ENCODE measurements at regions not wholly inside any gene's neighbourhood (a gene's known extent, or its start where the extent isn't known, plus 50 kb on each side); places are given as distances from the start of the nearest gene placed in this dataset.
A peak's percentile ranks its signal among the peaks of the same experiment; 100 is the strongest.

- CTCF ChIA-PET, result no interaction called here
- Histone ChIP-seq H3K4me1 (ENCODE audit: insufficient read depth, low read length) (no peaks in the 10 kb centered on the region), H3K4me3 (ENCODE audit: low read length) (no peak overlapping the region), H3K27ac (ENCODE audit: low read depth, low read length) (no peak overlapping the region), H3K36me3 (ENCODE audit: insufficient read depth, low read length) (no peaks in the 10 kb centered on the region), H3K9me3 (ENCODE audit: low read length) (no peaks in the 10 kb centered on the region), H3K27me3 (ENCODE audit: insufficient read depth, low read length, poor library complexity, severe bottlenecking) (no peaks in the 10 kb centered on the region)
- no peak overlapping the region for H3K4me3 Mint-ChIP-seq
- H3K4me1 Mint-ChIP-seq, result no peaks in the 10 kb centered on the region
- H3K27me3 Mint-ChIP-seq, result no peaks in the 10 kb centered on the region
- DNase-seq, result no peak
- H3K9me3 Mint-ChIP-seq, result peaks cover 0 to 20% (median 2%) of the 10 kb centered on the region in 5 donors
- no peak overlapping the region for H3K27ac Mint-ChIP-seq
- H3K36me3 Mint-ChIP-seq, result no peaks in the 10 kb centered on the region
- POLR2A ChIA-PET, result no interaction called here
Observed at GRCh38 chr1:102726417-102726816, 381.9 kb downstream of the COL11A1 start.

- no peak overlapping the region for H3K4me3 Mint-ChIP-seq
- CTCF ChIA-PET, result no interaction called here
Observed at GRCh38 chr1:102724741-102725140, 383.6 kb downstream of the COL11A1 start.

GRCh38 chr1:102715150-102715549, 393.2 kb downstream of the COL11A1 start:
- Mint-ChIP-seq H3K4me3 (no peak overlapping the region), H3K4me1 (no peaks in the 10 kb centered on the region), H3K27me3 (no peaks in the 10 kb centered on the region), H3K36me3 (no peaks in the 10 kb centered on the region), H3K9me3 (peaks cover 0 to 12% (median 2%) of the 10 kb centered on the region in 5 donors), H3K27ac (no peak overlapping the region)
- POLR2A ChIA-PET, result no interaction called here
- Histone ChIP-seq H3K27ac (ENCODE audit: low read depth, low read length) (no peak overlapping the region), H3K27me3 (ENCODE audit: insufficient read depth, low read length, poor library complexity, severe bottlenecking) (no peaks in the 10 kb centered on the region), H3K9me3 (ENCODE audit: low read length) (no peaks in the 10 kb centered on the region), H3K4me1 (ENCODE audit: insufficient read depth, low read length) (no peaks in the 10 kb centered on the region), H3K4me3 (ENCODE audit: low read length) (no peak overlapping the region), H3K36me3 (ENCODE audit: insufficient read depth, low read length) (no peaks in the 10 kb centered on the region)
- CTCF ChIA-PET, result no interaction called here
- no peak for DNase-seq

More at GRCh38 chr1:102724741-102725140, 383.6 kb downstream of the COL11A1 start:
- H3K27me3 Mint-ChIP-seq, result no peaks in the 10 kb centered on the region
- Histone ChIP-seq H3K27me3 (ENCODE audit: insufficient read depth, low read length, poor library complexity, severe bottlenecking) (no peaks in the 10 kb centered on the region), H3K36me3 (ENCODE audit: insufficient read depth, low read length) (no peaks in the 10 kb centered on the region), H3K27ac (ENCODE audit: low read depth, low read length) (no peak overlapping the region), H3K4me1 (ENCODE audit: insufficient read depth, low read length) (no peaks in the 10 kb centered on the region), H3K4me3 (ENCODE audit: low read length) (no peak overlapping the region), H3K9me3 (ENCODE audit: low read length) (no peaks in the 10 kb centered on the region)
- POLR2A ChIA-PET, result no interaction called here
- H3K36me3 Mint-ChIP-seq, result no peaks in the 10 kb centered on the region
- no peak for DNase-seq
- H3K9me3 Mint-ChIP-seq, result peaks cover 0 to 20% (median 4%) of the 10 kb centered on the region in 5 donors
- no peak overlapping the region for H3K27ac Mint-ChIP-seq
- H3K4me1 Mint-ChIP-seq, result no peaks in the 10 kb centered on the region

GRCh38 chr1:102699524-102699923, 408.8 kb downstream of the COL11A1 start:
- ChIA-PET CTCF (no interaction called here), POLR2A (no interaction called here)
- peaks cover 0 to 13% (median 3%) of the 10 kb centered on the region in 5 donors for H3K9me3 Mint-ChIP-seq
- no peak overlapping the region for H3K27ac Mint-ChIP-seq
- no peaks in the 10 kb centered on the region for H3K9me3 ChIP-seq (ENCODE audit: low read length)
- no peak overlapping the region for H3K27ac ChIP-seq (ENCODE audit: low read depth, low read length)
- H3K4me1 ChIP-seq (ENCODE audit: insufficient read depth, low read length), result no peaks in the 10 kb centered on the region
- no peaks in the 10 kb centered on the region for H3K27me3 Mint-ChIP-seq
- H3K27me3 ChIP-seq (ENCODE audit: insufficient read depth, low read length, poor library complexity, severe bottlenecking), result no peaks in the 10 kb centered on the region
- no peak overlapping the region for H3K4me3 Mint-ChIP-seq
- no peaks in the 10 kb centered on the region for H3K36me3 ChIP-seq (ENCODE audit: insufficient read depth, low read length)
- no peak for DNase-seq
- H3K36me3 Mint-ChIP-seq, result no peaks in the 10 kb centered on the region
- H3K4me3 ChIP-seq (ENCODE audit: low read length), result no peak overlapping the region
- no peaks in the 10 kb centered on the region for H3K4me1 Mint-ChIP-seq

GRCh38 chr1:102693345-102693744, 415.0 kb downstream of the COL11A1 start:
- Histone ChIP-seq H3K27ac (ENCODE audit: low read depth, low read length) (no peak overlapping the region), H3K36me3 (ENCODE audit: insufficient read depth, low read length) (no peaks in the 10 kb centered on the region), H3K4me1 (ENCODE audit: insufficient read depth, low read length) (no peaks in the 10 kb centered on the region), H3K9me3 (ENCODE audit: low read length) (no peaks in the 10 kb centered on the region), H3K4me3 (ENCODE audit: low read length) (no peak overlapping the region), H3K27me3 (ENCODE audit: insufficient read depth, low read length, poor library complexity, severe bottlenecking) (no peaks in the 10 kb centered on the region)
- DNase-seq, result no peak
- ChIA-PET POLR2A (no interaction called here), CTCF (no interaction called here)
- H3K27me3 Mint-ChIP-seq, result no peaks in the 10 kb centered on the region
- peaks cover 0 to 7% (median 0%) of the 10 kb centered on the region in 5 donors for H3K9me3 Mint-ChIP-seq
- H3K36me3 Mint-ChIP-seq, result no peaks in the 10 kb centered on the region
- no peak overlapping the region for H3K27ac Mint-ChIP-seq
- H3K4me1 Mint-ChIP-seq, result no peaks in the 10 kb centered on the region
- H3K4me3 Mint-ChIP-seq, result no peak overlapping the region

GRCh38 chr1:102691592-102692090, 416.7 kb downstream of the COL11A1 start:
- DNase-seq, result no peak
- H3K9me3 Mint-ChIP-seq, result peaks cover 0 to 6% (median 4%) of the 10 kb centered on the region in 5 donors
- H3K27me3 Mint-ChIP-seq, result no peaks in the 10 kb centered on the region
- Histone ChIP-seq H3K27ac (ENCODE audit: low read depth, low read length) (no peak overlapping the region), H3K27me3 (ENCODE audit: insufficient read depth, low read length, poor library complexity, severe bottlenecking) (no peaks in the 10 kb centered on the region), H3K36me3 (ENCODE audit: insufficient read depth, low read length) (no peaks in the 10 kb centered on the region), H3K9me3 (ENCODE audit: low read length) (no peaks in the 10 kb centered on the region), H3K4me1 (ENCODE audit: insufficient read depth, low read length) (no peaks in the 10 kb centered on the region), H3K4me3 (ENCODE audit: low read length) (no peak overlapping the region)
- CTCF ChIA-PET, result no interaction called here
- no peak overlapping the region for H3K4me3 Mint-ChIP-seq
- no peaks in the 10 kb centered on the region for H3K36me3 Mint-ChIP-seq
- POLR2A ChIA-PET, result no interaction called here
- H3K4me1 Mint-ChIP-seq, result no peaks in the 10 kb centered on the region
- no peak overlapping the region for H3K27ac Mint-ChIP-seq

- Mint-ChIP-seq H3K4me1 (no peaks in the 10 kb centered on the region), H3K36me3 (no peaks in the 10 kb centered on the region), H3K9me3 (peaks cover 0 to 22% (median 3%) of the 10 kb centered on the region in 5 donors), H3K27me3 (no peaks in the 10 kb centered on the region), H3K27ac (peak overlapping the region in 1 of 8 donors; percentile 83), H3K4me3 (no peak overlapping the region)
- Histone ChIP-seq H3K4me3 (ENCODE audit: low read length) (no peak overlapping the region), H3K36me3 (ENCODE audit: insufficient read depth, low read length) (no peaks in the 10 kb centered on the region), H3K9me3 (ENCODE audit: low read length) (no peaks in the 10 kb centered on the region), H3K4me1 (ENCODE audit: insufficient read depth, low read length) (no peaks in the 10 kb centered on the region), H3K27ac (ENCODE audit: low read depth, low read length) (no peak overlapping the region), H3K27me3 (ENCODE audit: insufficient read depth, low read length, poor library complexity, severe bottlenecking) (no peaks in the 10 kb centered on the region)
- no peak for DNase-seq
- ChIA-PET POLR2A (no interaction called here), CTCF (no interaction called here)
Observed at GRCh38 chr1:102687383-102687782, 420.9 kb downstream of the COL11A1 start.

GRCh38 chr1:102661481-102661880, 446.8 kb downstream of the COL11A1 start:
- Histone ChIP-seq H3K4me3 (ENCODE audit: low read length) (no peak overlapping the region), H3K4me1 (ENCODE audit: insufficient read depth, low read length) (no peaks in the 10 kb centered on the region), H3K36me3 (ENCODE audit: insufficient read depth, low read length) (no peaks in the 10 kb centered on the region), H3K27ac (ENCODE audit: low read depth, low read length) (no peak overlapping the region), H3K27me3 (ENCODE audit: insufficient read depth, low read length, poor library complexity, severe bottlenecking) (no peaks in the 10 kb centered on the region), H3K9me3 (ENCODE audit: low read length) (no peaks in the 10 kb centered on the region)
- ChIA-PET CTCF (no interaction called here), POLR2A (no interaction called here)
- H3K36me3 Mint-ChIP-seq, result no peaks in the 10 kb centered on the region
- H3K27ac Mint-ChIP-seq, result no peak overlapping the region
- no peaks in the 10 kb centered on the region for H3K4me1 Mint-ChIP-seq
- no peak for DNase-seq
- peaks cover 0 to 14% (median 6%) of the 10 kb centered on the region in 5 donors for H3K9me3 Mint-ChIP-seq
- no peaks in the 10 kb centered on the region for H3K27me3 Mint-ChIP-seq
- no peak overlapping the region for H3K4me3 Mint-ChIP-seq

Data from CD8-positive, alpha-beta memory T cell (primary cell).